GM04503 (cell line): ENCODE measurements at regions not wholly inside any gene's neighbourhood (a gene's known extent, or its start where the extent isn't known, plus 50 kb on each side); places are given as distances from the start of the nearest gene placed in this dataset.
"Not testable (repeated sequence)": the region's sequence is repeated elsewhere in the genome, so short reads cannot be mapped to it uniquely, and the experiment has no call there.

Source experiments
- DNase-seq: peaks from one replicate; pipeline ENCODE4 v3.0.0-alpha.2; 2012; ENCODE audit warnings: low read depth

- DNase-seq = no peak
Measured at GRCh38 chr9:119758241-119758640, 389.0 kb upstream of the BRINP1 start.

DNA sequence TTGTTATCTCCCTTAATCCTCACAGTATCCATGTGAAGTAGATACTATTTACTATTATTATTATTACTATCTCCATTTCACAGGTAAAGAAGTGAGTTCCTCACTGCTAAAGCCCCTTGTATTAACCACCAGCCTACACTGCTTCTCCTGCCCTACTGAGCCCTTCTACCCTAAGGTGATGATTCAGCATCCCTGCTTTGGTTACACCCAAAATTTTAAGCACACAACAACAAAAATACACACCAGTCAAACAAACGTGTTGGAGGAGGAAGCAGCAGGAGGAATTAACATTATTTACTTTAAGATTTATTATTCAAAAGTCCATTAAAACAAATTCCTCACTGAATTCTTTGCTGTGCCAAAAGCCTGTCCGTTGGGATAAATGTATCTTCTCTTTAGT, 370.2 kb upstream of the BRINP1 start:
- no peak for DNase-seq

GRCh38 chr9:119736491-119737454, 367.5 kb upstream of the BRINP1 start:
- DNase-seq = no peak

GRCh38 chr9:119727988-119728387, 358.8 kb upstream of the BRINP1 start:
- DNase-seq = no peak

DNA sequence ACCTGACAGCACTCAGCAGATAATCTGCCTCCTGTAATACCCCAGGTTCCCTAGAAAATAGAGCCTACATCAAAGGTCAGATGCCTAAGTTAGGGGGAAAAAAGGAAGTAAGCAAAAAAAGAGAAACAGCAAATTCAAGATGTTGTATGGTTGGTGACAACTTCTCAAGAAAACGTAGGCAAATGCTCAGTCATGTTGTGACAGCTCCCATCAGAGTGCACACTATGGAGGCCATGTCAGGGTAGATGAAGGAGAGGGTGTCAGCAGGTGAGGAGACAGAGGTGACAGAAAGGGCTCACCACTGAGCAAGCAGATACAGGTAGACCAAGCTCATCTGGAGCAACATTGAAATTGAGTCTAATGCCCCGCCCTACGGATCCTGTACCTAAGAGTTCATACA, 356.8 kb upstream of the BRINP1 start:
- no peak for DNase-seq

- DNase-seq = no peak
Measured at GRCh38 chr9:119722384-119722783, 353.1 kb upstream of the BRINP1 start.

- no peak for DNase-seq
Measured at GRCh38 chr9:119712325-119712724, 343.1 kb upstream of the BRINP1 start.

- no peak for DNase-seq
Measured at GRCh38 chr9:119709431-119709830, 340.2 kb upstream of the BRINP1 start.

DNA sequence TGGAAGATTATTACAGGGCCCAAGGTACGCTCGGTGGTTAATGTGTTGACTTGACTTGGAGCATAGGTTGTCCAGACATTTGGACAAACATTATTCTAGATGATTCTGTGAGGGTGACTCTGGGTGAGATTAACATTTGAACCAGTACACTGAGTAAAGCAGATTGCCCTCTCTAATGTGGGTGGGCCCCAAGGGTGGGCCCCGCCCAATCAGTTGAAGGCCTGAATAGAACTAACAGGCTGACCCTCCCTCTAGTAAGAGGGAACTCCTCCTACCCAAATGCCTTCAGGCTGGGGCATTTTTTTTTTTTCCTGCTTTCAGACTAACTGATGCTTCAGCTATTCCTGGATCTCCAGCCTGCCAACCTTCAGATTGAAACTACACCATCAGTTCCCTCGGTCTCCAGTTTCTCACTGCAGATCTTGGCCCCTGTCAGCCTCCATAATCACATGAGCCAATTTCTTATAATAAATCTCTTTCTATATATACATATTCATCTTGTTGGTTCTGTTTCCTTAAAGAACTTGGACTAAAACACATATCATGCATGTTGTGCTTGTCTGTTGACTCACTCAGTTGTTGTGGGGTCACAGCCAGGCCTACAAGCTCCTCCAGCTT, 338.1 kb upstream of the BRINP1 start:
- DNase-seq = no peak

DNA sequence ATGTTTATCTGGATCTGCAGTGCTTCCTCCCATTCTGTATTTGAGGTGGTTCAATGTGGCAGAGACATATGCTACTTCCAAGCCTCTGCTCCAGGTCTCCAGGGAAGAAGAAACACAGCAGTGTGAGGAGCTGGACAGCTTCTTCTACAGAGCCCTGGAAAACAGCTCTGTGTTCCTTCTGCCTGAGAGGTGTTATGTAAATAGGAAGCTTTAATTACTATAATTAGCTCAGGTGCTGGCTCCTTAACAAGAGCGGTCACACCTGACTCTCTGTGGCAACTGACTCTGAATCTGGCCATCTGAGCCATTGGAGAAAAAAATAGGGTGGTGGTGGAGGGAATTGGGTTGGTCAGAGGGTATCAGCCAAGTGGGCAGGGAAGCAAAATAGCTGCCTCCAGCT, 332.4 kb upstream of the BRINP1 start:
- DNase-seq = no peak

GRCh38 chr9:119698535-119698934, 329.3 kb upstream of the BRINP1 start:
- DNase-seq = no peak

DNA sequence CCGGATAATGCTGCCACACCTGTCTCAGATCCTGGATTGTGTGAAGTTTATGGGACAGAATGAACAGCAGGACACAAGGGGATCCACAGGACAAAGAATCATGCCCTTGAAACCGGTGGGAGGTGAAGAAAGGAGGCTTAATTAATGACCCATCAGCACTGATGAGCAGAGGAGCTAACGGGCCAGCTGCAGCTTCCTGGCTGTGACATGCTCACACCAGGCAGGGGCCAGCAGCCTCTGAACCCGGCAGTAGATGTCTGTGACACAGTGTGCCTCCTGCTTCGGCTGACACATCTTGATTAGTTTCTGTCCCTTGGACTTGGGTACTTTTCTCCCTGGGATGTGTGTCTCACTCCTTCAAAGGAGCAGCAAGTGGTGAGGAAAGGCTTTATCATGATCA, 328.8 kb upstream of the BRINP1 start:
- no peak for DNase-seq

DNA sequence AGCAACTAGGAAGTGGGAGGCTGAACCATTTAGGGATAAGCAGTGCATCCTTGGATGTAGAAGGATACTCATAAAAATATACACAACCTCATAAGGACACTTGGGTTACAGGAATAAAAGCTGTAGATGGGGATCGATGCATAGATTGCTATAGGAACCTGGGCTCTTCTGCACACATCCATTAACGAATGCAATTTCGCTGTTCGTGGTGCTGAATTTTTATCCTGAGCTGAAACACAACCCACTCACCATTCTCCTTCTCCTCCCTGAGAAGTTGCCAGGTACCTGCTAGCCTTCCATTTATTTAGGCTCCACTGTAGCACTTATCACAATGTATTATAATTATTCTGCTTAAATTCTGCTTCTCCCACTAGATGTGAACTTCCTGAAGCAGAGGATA, 320.6 kb upstream of the BRINP1 start:
- DNase-seq = no peak

GRCh38 chr9:119688547-119688946, 319.3 kb upstream of the BRINP1 start:
- DNase-seq = no peak

DNA sequence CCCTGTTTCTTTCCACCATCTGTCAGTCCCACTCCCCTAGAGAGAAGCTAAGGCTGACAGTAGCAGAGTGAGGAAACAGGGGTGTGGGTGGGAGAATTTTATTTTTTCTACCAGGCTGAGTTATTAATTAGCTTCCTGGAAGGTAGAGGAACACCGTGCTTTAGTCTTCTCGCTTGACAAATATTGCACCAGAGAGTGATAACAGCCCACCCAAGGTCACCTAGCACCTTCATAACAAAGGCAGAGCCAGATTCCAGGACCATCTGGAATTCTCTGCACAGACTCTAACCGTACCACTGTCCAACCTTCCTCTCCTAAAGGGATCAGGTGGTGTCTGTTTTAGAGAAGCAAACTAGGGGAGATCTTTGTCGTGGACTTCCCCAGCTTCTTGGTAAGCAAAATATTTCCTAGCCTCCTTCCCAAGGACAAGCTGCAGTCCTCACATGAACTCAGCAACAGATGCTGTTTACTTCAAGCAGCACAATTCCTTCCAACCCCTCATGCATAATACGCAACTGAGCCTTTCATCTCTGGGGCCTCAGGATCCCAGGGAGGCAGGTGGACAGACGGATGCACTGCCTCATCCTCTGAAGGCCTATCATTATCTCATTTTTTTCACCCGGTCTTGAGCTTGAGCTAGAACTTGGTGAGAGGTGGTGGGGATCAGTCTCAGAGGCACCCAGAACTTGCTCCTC, 308.7 kb upstream of the BRINP1 start:
- no peak for DNase-seq

DNA sequence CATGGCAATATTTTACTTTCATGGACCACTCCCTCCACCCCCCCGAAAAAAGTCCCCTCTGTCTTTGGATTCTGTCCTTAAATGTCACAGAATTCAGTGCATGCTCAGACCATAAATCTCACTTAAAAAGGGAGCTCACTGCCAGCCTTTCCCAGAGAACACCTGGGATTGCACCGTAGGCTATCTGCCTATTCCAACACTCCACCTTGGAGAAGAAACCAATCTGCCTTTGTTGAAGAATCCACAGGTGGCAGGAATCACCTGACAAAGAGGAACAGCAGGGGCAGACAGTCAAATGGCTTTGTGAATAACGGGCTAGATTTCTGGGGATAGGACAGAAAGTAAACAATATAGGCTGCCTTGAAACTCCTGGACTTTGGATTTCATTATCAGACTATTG, 306.7 kb upstream of the BRINP1 start:
- no peak for DNase-seq

DNA sequence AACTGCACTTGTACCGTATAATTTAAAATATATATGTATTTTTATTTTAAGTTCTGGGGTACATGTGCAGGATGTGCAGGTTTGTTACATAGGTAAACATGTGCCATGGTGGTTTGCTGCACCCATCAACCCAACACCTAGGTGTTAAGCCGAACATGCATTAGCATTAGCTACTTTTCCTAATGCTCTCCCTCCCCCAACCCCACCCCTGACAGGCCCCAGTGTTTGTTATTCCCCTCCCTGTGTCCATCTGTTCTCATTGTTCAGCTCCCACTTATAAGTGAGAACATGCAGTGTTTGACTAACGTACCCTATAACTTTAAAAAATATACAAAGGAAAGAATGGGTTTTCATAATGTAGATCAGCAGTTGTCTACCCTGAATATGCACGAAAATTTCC, 303.5 kb upstream of the BRINP1 start:
- DNase-seq = not testable (repeated sequence)

- DNase-seq = no peak
Measured at GRCh38 chr9:119667916-119668315, 298.7 kb upstream of the BRINP1 start.

- no peak for DNase-seq
Measured at GRCh38 chr9:119667163-119667562, 297.9 kb upstream of the BRINP1 start.

- no peak for DNase-seq
Measured at GRCh38 chr9:119662329-119662728, 293.1 kb upstream of the BRINP1 start.

GRCh38 chr9:119652931-119653330, 283.7 kb upstream of the BRINP1 start:
- DNase-seq = no peak

DNA sequence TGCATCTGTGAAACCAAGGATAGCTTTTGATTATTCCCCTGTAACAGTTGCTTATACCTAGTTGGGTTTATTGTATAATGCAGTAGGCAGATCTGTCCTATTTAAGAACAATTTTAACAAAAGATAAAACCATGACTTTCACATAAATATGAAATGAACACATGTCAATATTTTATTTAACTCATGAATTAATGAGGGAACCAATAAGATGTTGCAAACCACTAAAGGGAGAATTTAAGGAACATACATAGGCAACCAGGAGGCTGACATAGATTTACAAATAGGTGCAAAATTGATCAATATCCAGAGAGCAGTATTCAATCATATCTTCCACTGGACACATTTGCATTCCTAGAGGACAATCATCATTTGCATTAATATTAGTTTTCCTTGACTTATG, 280.0 kb upstream of the BRINP1 start:
- DNase-seq = no peak
